GM19025 (cell line): ENCODE measurements at regions not wholly inside any gene's neighbourhood (a gene's known extent, or its start where the extent isn't known, plus 50 kb on each side); places are given as distances from the start of the nearest gene placed in this dataset.

Source experiments
- ATAC-seq: cut with Tn5 transposase; IDR thresholded peaks from one replicate; pipeline ENCODE4 v1.9.1; 2021; ENCODE audit warnings: mild to moderate bottlenecking, low read depth, moderate library complexity; ENCODE audit not compliant: unreplicated experiment

GRCh38 chr5:85168474-85168873 is 783.8 kb upstream of the EDIL3 start:
- ATAC-seq, result no peak

- no peak for ATAC-seq
These were observed 785.5 kb upstream of the EDIL3 start for GRCh38 chr5:85170183-85170582.

- no peak for ATAC-seq
These were observed 788.8 kb upstream of the EDIL3 start for GRCh38 chr5:85173469-85173868.

- ATAC-seq, result no peak
These were observed 797.7 kb upstream of the EDIL3 start for GRCh38 chr5:85182344-85182743.

DNA sequence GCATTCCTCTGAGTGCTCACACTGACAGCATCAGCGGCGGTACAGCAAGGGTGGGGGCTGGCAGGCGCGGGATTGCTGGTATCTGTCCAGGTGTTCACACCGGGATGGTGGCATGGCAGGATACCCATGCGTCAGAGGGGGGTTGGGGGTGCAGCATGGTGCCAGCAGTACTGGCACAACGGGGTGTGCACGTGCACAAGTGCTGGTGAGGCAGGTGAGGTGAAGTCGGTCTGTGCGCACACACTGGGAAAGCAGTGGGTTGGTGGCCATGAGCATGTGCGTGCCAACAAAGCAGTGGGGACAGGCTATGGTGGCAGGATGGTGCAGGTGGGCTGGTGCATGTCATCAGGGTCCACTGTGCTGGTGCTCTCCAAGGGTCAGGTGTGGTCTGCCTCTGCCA is 819.6 kb upstream of the EDIL3 start:
- no peak for ATAC-seq

- ATAC-seq, result no peak
These were observed 820.8 kb upstream of the EDIL3 start for GRCh38 chr5:85205430-85205829.

GRCh38 chr5:85225388-85225787 is 840.7 kb upstream of the EDIL3 start:
- no peak for ATAC-seq

DNA sequence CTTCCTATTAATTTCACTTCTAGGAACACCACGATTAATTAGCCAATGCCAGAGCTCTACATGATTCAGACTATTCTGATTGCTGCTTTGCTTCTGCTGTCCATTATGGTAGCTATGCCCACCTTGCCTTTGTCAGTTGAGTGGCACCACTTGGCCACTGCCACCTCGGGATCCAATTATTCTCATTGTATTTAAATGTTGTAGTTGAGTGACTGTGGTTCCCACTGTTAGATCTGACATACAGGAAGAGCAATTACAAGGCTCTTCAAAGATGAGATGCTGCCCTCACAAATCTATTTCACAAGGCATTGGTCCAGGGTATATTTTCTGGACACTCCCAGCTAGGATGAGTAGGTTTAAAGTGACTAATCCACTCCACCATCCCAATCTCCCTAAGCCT is 864.5 kb upstream of the EDIL3 start:
- no peak for ATAC-seq

DNA sequence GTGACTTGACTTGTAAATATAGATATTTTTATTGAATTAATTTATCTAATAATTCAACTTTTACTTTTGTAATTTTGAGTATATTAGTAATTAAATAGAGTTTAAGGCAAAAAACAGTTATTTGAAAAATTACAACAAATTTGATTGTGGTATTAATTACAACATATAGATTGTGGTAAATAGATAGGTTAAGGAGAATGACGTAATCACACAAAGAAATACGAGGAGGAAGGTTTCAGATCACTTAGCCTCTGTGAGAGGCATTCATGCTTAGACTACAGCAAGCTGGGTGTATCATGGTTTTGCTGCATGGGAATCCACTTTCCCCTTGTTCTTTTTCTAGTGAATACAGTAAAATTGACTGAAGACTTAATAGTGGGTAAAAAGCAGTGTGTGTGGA is 878.4 kb upstream of the EDIL3 start:
- ATAC-seq, result no peak

DNA sequence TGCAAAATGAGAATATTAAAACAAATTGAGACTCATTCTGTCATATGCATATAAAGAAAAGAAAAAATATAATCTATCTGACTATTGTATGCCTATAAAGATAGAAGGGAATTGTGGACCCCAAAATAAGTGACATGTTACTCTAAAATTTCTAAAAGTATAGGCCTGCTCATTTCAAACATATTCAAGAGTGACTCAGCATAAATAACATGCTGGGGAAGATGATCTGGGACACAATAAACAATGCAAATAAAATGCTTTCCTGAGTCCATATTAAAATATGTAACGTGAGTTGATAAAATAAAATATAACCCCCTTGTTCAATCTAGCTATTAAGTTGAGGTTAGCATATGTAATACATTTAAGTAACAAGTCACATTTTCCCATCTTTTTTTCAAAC is 882.0 kb upstream of the EDIL3 start:
- no peak for ATAC-seq

- ATAC-seq, result no peak
These were observed 883.5 kb upstream of the EDIL3 start for GRCh38 chr5:85268194-85268593.

- peak; percentile 75 for ATAC-seq
These were observed 893.5 kb upstream of the EDIL3 start for GRCh38 chr5:85278193-85278592.

GRCh38 chr5:85288914-85289313 is 904.2 kb upstream of the EDIL3 start:
- no peak for ATAC-seq

- ATAC-seq, result no peak
These were observed 908.6 kb upstream of the EDIL3 start for GRCh38 chr5:85293145-85293785.

DNA sequence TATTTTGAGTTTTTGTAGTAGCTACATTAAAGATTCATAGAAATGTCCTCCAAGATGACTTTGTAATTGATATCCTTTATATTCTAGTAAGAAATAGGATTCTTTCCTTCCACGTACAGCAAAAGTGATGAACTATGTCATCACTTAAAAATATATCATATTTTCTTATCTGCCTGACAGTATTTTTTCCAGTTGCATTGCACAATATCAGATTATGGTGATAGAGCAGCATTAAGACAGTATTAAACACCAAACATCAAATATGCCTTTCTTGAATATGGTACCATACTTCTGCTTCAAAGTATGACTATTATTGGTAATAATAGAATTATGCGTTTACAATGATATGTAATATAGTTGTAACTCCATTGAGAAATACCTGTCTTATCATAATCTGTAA is 919.8 kb upstream of the EDIL3 start:
- no peak for ATAC-seq

GRCh38 chr5:85305766-85306165 is 921.1 kb upstream of the EDIL3 start:
- no peak for ATAC-seq

DNA sequence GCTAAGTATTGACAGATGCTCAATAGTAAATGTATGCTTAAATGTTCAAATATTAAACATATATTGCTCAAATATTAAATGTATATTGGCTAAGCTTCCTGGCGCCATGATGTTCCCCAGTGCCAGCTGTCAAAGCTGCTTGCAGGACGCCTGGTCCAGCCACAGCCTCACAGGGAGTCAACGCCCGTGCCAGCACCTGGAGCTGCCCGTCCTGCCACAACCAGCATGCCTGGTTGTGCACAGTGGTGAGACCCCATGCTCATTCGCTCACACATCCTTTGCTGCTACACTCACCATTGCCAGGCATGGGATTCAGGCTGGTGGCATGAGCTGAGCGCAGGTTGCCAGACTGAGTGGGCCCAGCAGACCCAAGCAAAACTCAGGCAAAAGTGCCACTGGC is 926.9 kb upstream of the EDIL3 start:
- no peak for ATAC-seq

GRCh38 chr5:85320495-85320894 is 935.8 kb upstream of the EDIL3 start:
- ATAC-seq, result no peak

GRCh38 chr5:85333276-85333675 is 948.6 kb upstream of the EDIL3 start:
- ATAC-seq, result no peak

DNA sequence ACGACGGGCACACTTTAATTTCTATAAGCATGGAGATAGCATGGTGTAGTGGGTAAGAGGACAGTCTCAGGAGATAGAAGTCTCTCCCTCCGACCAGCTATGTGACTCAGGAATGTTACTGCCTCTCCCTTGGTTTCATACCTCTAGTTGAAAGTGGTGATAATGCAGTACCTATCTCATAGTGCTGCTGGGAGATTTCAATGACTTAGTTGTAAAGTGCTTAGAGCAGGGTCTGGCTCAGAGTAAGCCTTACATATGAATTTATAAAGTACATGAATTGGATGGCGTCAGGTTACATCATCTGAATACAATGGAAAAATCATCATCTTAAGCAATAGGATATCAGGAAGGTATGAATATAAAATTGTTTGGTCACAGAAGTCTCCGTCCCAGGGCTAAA is 952.8 kb upstream of the EDIL3 start:
- ATAC-seq, result no peak

GRCh38 chr5:85340790-85341189 is 956.1 kb upstream of the EDIL3 start:
- no peak for ATAC-seq

DNA sequence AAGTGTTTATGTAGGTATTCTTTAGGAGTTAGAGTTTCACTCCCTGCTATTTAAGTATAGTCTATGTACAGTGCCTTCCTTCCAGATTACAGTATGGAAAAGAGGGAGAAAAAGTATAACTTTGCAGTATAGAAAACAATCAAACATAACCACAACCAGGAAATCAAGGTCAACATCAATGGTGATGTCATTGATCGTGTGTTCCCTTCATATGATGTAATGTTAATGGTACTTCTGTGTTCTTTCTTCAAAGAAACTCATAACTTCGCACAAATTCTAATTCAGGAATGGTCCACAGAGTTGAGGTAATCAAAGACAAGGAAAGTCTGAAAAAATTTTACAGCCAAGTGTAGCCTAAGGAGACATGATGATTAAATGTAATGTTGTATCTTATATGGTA is 961.1 kb upstream of the EDIL3 start:
- ATAC-seq, result no peak

GRCh38 chr5:85357309-85357708 is 972.6 kb upstream of the EDIL3 start:
- ATAC-seq, result no peak
